DMS53 treated with DMSO at 0.1 percent for 48 hours (cell line): ENCODE measurements at regions not wholly inside any gene's neighbourhood (a gene's known extent, or its start where the extent isn't known, plus 50 kb on each side); places are given as distances from the start of the nearest gene placed in this dataset.
"Not testable (repeated sequence)": the region's sequence is repeated elsewhere in the genome, so short reads cannot be mapped to it uniquely, and the experiment has no call there.

Source experiments
- DNase-seq: peaks from one replicate; lab custom pipeline; 2025; ENCODE audit not compliant: unreplicated experiment; lab: John Stamatoyannopoulos, UW

DNA sequence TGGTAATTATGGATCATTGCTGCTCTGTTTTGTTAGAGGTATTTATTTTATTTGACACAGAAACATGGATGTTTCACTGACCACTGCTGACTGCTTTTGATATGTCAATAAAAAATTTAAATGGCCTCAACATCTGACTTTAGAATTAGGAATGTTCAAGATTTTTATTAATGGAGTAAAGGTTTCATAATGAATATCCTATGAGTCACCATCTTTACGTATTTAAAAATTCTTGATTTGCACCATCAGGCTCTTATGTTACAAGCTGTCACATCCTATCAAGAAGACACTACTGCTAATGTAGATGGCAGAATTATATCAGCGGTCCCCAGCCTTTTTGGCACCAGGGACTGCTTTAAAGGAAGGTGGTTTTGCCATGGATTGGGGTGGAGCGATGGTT, 578.7 kb upstream of the NRP1 start:
- DNase-seq: no peak

DNA sequence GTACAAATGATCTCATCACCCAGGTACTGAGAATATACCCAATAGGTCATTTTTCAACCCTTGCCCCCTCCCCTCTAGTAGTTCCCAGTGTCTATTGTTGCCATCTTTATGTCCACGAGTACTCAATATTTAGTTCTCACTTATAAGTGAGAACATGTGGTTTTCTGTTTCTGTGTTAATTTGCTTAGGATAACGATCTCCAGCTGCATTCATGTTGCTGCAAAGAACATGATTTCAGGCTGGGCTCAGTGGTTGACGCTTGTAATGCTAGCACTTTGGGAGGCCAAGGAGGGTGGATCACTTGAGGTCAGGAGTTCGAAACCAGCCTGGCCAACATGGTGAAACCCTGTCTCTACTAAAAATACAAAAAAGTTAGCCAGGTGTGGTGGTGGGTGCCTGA, 575.0 kb upstream of the NRP1 start:
- DNase-seq: not testable (repeated sequence)

DNA sequence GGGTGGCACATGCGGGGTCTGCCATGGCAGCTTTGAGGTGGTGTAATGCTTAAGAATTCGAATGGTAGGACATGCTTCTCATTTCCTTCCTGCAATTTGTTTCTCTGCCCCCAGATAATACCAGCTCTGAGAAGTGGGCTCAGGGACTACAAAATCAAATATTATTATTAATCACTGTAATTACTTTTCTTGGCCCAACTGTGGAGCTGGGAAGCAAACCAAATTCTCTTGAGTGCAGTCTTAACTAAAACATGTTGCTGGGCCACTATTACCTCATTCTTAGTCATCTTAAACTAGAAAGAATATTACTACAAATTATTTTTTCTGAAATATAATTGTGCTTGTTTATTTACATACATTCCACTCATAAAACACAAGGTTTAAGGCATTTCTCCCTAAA, 566.7 kb upstream of the NRP1 start:
- DNase-seq: no peak

DNA sequence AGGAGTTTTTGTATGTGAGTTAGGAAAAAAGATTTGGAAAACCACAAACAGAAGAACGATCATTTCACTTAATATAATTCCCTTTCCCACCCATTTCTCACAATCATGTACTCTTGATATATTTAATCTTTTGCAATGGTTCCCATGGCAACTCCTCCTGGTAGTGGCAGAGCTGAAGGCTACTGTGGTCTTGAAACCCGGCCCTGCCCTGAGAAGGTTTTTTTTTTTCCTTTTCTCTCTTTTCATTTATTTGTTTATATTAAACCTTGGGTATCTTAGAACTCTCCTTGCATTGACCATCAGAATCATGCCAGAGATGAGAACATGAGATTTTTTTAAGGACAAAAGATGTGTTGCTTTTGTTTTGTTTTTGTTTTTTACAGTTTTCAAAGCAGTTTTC, 566.1 kb upstream of the NRP1 start:
- DNase-seq: no peak

DNA sequence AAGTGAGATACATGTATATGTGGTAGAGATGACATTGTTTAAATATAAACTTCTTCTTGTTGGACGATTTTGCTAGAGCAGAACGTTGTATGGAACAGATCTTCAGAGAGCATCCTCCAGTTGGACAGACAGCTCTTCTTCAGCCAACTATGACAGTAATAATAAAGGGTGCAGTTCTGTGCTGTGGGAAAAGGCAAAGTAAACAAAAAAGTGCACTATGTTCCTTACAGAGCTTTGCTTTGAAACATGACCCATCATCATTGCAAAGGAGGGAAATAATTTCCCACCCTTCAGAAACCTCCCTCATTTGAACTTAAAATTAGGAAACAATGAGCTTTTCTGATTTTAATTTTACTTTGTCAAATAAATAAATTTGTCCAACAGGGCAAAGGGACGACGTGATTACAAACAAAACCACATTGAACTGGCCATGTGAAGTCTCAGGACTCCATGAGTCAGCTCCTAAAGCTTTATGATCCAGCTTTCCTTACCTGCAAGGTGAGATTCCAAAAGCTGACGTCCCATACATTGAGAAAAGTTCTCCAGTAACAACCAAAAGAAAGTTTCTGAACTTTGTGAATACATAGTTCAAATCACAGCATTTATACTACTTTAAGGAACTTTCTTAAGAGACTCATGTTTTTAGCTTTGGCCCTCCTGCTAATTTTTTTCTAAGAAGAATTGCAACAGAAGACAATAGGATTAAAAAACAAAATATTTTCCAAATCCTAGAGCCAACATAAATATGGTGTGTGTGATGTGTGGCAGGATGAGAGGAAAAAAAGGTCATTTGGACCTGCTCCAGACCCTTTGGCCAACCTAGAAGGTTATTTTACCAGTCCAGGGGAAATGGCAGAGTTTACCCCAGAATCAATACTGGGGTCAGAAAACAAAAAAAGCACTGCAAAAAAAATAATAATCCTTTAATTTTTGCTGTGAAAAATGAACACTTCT, 565.4 kb upstream of the NRP1 start:
- no peak for DNase-seq

DNA sequence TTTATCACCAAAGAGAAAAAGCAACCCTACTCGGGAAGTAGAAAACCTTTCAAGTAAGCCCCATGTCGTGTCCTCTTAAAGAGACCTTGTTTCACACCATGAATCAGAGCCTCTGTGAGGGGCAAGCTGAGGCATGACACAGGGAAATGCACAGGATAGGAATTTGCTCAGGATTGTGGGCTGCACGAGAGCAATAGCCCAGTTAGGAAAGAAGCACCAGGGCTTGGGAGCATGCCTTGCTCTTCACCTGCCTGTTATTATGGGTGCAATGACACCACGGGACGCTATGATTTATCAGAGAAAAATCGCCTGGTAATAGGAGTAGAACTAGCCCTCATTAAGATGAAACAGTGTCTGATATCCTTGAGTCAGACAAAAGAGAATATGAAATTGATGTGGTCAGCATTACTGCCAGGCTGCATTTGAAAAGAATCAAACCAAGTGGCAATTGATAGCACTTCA, 562.9 kb upstream of the NRP1 start:
- DNase-seq: no peak

DNA sequence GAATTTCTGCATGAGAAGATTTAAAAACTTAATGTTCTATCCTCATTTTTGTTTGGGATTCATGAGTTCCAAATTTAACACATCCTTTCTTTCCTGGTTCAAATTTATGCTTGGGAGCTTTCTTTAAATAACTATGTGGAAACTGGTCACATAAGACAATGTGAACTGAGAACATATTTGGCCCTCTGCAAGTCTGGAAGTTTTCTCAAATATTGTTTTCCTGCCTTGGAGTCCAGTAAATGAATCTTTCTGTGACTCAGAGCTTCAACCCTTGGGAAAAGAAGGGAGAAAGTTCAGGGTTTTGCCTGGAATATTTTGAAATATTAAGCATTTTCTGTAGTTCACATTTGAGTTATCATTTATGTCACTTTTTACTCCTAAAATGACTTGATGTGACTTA, 559.0 kb upstream of the NRP1 start:
- DNase-seq: no peak

DNA sequence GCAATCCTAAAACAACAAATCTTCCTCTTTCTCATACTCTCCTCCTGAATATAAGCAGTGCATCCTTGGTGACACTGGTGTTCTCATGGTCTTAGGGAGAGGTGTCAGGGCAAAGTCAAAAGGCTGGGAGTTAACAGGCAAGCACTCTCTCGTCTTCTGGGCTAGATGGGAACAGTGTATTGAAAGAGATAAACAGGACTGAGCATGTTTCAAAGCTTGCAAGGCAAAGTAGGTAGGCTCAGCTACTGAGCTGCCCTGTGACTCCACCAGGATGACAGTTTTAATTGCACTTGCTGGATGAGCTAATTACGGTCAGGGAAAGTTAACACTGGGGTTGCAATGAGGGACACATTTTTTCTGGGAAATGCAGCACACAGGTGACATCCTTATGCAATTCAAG, 554.9 kb upstream of the NRP1 start:
- DNase-seq: no peak

DNA sequence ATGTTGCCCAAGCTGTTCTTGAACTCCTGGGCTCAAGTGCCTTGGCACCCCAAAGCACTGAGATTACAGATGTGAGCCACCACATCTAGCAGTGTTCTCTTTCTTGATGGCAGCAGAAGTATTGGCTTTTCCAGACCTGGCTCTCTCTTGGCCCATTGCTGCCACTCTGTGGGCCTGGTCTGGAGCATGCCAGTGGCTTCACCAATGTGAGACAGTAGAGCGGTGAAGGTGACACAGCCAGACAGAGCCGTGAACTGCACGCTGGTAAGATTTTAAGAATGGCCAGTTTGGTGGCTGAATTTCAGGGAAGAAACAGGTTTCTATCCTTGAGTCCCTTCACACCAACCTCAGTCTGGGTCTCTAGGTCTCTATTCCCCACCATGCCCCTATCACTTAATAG, 552.7 kb upstream of the NRP1 start:
- no peak for DNase-seq

DNA sequence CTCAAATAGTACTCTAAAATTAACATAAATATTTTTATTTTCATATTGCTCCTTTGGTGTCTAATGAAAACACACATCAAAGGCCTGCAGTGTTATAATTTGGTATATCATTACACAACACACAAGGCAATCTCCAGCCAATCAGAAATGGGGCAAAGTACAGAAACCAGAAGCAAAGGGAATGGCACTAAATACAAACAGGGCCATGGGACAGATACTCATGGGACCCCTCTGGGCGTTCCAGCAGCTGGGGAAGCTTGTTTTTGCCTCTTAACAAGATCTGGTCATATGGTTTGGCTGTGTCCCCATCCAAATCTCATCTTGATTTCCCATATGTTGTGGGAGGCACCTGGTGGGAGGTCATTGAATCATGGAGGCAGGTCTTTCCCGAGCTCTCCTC, 551.8 kb upstream of the NRP1 start:
- DNase-seq: no peak

DNA sequence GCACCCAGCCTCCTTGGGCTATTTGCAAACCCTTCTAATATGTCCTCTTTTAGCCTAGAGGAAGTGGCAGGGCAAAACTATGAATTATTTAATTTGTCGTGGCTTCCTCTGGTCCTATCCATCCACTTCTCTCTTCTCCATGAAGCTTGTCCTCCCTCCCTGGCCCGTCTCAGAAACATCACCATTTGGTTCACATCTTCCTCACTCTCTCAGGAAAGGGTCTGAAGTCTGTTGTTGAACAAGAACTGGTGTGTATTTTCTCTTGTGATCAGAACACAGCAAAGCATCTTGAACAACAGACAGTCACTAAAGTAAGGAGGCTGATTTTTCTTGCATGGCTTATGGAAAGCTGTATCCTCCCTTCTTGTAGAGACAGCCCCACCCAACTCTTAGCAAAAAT, 550.1 kb upstream of the NRP1 start:
- DNase-seq: no peak

DNA sequence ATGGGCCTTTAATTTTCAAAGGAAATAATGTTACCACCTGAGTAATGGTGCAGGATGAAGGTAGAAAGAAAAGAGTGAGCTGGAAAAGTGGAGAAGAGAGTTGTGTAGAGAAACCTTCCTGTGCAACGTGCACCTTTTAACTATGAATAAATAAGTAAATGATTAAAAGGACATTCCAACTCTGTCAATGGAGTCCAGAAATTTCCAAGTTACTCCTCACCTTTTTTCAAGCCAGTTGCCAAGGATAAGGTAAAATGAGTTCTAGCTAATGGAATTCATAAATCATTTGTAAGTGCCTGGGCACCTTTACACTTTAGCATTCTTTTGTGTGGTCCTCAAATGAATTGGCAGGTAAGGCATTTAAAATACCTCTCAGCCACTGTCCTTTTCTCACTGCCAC, 549.4 kb upstream of the NRP1 start:
- DNase-seq: no peak

DNA sequence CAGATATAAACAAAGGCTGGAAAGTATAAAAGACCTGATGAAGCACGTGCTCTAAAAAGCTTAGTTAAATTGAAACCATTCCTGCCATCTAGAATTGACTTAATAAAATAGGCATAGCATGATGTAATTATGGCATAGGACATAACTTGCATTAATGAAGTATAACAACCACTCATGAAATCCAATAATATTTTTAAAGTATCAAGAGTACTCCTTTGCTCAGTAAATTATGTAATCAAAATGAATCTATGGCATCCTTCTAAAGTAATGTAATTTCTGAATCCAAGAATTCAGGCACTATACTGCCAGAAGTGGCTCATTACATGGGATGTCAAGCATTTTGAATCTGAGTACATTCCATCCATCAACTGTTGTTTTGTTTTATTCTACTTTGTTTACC, 548.5 kb upstream of the NRP1 start:
- no peak for DNase-seq

DNA sequence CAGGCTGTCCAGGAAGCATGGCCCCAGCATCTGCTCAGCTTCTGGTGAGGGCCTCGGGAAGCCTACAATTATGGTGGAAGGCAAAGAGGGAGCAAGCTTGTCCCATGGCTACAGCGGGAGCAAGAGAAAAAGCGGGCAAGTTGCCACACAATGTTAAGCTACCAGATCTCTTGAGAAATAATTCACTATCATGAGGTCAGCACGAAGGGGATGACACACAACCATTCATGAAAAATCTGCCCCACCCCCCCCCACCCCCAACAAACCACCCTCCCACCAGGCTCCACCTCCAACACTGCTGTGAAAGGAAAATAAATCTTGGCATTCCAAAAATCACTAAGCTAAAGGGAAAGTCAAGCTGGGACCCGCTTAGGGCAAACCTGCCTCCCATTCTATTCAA, 545.8 kb upstream of the NRP1 start:
- no peak for DNase-seq

DNA sequence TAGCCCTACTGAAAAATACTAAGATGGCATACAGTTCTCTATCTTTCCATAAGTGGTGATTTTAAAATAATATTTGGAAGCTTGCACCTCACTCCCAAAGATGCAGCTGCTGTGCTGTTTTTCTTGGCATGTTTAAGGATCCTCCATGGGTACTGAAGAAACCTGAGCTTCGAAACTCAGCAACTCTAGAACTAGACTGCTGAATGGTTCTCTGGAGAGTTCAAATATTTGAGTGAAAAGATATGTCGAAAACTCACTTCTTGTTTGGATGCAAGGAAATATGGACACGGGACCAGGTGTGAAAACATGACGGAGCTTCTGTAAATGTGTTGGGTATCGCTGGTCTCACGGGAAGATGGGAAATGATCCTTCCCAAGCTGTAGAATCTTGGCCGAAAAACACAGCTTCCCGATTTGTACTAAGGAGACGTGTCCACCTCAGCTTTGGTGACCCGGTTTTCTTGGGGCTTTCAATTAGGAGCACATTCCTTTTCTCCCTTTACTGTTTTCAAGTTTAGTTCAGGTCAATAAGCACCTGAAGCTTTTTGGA, 543.8 kb upstream of the NRP1 start:
- DNase-seq: no peak

DNA sequence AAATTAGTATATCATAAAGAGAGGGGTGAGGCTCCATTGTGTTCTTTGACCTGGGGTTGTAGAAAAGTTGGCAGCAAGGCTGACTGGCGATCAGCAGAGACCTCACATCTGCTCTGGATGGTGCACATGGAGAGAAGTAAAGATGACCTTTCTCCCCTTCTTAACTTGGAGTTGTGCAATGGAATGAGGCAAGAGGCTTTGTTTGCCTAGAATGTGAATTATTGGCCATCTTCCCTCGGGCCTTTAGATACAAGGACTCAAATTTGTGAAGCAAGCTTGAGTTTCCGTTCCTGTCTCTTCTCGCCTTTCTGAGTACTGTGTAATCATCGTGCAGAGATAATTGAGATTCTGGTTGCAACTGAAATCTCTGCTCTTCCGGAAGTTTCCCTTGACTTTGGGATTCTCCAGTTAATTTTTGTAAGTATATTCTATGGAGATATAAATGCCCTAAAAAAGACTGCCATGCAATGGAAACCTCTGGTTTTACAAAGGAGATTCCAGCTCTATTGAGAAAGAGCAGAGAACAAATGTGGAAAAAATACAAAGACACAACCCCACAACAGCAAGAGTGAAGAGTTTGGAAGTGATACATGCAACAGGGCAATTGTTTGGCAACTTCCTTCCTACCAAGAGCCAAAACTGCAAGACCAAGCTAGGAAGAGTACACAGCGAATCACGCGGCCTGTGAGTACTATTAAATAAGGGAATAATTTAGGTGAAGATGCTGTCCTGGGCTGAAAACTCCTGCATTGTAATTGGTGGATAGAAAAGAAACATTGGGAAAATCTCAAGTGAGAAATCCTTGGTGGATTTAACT, 542.3 kb upstream of the NRP1 start:
- no peak for DNase-seq

DNA sequence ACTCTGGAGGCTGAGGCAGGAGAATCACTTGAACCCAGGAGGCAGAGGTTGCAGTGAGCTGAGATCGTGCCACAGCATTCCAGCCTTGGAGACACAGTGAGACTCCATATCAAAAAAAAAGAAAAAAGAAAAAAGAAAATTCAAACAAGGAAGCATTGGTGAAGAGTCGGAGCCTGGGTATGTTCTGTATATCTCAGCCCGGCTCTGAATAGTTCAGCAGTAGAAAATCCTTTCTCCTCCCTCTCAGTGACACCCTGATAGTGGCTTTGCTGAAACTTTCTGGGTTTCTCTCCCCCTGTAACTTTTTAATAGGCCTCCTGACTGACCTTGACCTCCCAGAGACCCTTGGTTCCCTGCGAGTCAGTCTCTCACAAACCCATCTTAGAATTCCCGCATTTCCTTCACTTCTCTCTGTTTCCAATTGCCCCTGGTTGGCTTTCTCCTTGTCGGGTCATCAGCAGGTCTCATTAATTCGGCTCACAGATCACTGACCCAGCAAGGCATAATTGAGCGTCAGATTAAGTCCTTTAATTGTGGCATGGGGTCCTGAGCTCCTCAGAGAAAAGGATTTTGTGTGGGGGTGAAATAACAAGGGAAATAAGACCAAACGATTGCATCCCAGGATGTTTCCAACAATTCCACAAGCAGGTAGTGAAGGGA, 541.6 kb upstream of the NRP1 start:
- DNase-seq: no peak

DNA sequence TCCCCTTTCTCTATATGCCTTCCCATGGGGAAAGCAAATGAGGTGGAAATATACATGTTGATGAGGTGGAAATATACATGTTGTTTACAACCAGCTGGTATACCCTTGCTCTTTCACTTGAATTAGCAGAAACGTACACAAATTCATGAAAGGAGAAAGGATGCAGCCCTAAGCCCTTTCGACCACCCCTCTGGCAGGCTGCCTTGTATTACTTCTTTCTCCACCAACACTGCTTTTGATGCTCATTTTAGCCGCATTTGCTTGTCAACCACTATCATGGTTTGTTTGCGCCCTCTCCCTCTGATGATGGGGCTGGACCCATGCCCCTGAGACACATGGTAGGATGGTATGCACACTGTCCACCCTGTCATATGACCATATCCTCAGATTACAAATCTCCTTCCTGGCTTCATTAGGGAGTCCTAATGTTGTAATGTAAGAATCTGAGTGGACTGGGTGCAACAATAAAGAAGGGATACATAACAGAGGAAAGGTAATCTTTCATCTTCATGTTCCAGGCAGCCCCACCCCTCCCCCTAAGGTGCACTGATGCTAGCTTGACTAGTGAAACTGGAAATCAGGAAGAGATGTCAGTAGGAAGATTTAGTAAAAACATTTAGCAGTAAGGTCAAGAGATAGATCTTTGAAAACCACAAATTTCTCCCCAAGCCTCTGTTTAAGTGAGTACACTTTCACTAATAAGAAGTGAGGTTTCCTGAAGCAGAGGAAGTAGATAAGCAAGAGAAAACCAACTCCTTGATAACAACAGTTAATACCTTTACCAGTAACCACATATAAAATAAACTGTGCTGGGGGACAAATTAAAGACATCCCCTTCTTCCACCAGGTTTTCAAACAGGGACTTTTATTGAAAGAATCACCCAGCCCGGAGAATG, 536.8 kb upstream of the NRP1 start:
- DNase-seq: no peak

DNA sequence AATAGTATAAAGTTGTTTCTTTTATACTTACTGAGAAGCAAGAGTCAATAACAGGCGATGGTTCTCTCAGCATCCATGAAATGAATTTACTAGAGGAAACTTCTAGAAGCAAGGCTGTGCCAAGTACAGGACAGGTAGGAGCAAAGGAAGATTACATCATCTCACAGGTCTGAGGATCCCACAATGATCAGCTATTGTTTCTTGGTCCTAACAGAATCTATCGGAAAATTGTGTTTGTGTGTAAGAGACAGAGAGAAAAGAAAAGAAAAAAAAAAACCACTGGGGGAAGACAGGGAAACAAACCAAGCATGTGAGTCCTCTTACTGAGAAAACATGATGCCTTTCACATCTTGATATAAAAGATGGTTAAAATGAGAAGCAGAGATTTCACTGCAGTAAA, 535.0 kb upstream of the NRP1 start:
- DNase-seq: no peak

DNA sequence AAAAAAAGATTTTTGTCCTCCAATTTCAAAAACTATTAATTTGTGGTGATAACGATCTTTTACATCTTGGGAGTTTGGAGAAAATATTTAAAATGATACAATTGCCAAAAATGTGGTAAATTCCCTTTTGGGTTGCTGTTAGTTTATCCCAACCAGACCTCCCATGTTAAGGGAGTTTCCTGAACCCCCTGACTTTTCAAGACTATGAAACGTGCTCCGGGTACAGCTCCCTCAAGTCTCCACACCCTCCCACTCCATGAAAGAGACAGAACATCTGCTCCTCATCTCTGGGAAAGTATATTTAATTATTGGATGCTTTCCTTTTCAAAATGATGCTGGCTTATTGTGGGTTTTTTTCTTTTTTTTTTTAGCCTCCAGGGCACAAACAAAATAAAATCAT, 534.6 kb upstream of the NRP1 start:
- no peak for DNase-seq
